ENCODE measurements at regions not wholly inside any gene's neighbourhood (a gene's known extent, or its start where the extent isn't known, plus 50 kb on each side); places are given as distances from the start of the nearest gene placed in this dataset.
"Not testable (repeated sequence)": the region's sequence is repeated elsewhere in the genome, so short reads cannot be mapped to it uniquely, and the experiment has no call there.

DNA sequence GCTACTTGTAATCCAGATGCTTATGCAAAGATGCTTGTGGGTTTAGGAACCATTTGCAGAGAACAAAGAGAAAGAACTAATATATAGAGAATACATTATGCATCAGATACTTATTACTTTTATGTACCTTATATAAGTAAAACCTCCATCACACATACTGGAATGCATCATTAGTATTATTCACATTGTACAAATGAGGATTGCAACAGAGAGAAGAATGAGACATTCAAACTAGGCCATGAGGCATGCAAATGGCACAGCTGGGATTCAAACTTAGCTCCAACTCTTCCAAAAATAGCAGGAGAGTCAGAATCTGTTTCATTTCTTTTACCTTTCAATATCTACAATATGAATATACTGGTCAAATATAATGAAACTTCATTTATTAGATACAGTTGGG, 1001.4 kb upstream of the ADAMTS5 start:
- TF ChIP-seq, protein P1, sequence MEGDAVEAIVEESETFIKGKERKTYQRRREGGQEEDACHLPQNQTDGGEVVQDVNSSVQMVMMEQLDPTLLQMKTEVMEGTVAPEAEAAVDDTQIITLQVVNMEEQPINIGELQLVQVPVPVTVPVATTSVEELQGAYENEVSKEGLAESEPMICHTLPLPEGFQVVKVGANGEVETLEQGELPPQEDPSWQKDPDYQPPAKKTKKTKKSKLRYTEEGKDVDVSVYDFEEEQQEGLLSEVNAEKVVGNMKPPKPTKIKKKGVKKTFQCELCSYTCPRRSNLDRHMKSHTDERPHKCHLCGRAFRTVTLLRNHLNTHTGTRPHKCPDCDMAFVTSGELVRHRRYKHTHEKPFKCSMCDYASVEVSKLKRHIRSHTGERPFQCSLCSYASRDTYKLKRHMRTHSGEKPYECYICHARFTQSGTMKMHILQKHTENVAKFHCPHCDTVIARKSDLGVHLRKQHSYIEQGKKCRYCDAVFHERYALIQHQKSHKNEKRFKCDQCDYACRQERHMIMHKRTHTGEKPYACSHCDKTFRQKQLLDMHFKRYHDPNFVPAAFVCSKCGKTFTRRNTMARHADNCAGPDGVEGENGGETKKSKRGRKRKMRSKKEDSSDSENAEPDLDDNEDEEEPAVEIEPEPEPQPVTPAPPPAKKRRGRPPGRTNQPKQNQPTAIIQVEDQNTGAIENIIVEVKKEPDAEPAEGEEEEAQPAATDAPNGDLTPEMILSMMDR (IDR thresholded peaks at IDR 0.05): not testable (repeated sequence)
- not testable (repeated sequence) for TF ChIP-seq POLR2A (IDR thresholded peaks at IDR 0.05)

All from uterus (tissue), 2 donors.